GM12865 (cell line): ENCODE measurements at regions not wholly inside any gene's neighbourhood (a gene's known extent, or its start where the extent isn't known, plus 50 kb on each side); places are given as distances from the start of the nearest gene placed in this dataset.

Experiments
- DNase-seq: peaks from one replicate; pipeline ENCODE4 v3.0.0; 2010; ENCODE audit warnings: low read depth
- H3K4me3 ChIP-seq: 2 replicates; pipeline ENCODE4 v1.5.1; 2011; ENCODE audit warnings: mild to moderate bottlenecking, low read depth, low read length, control low read depth
- CTCF ChIP-seq: IDR thresholded peaks from 2 replicates; pipeline ENCODE4 v1.5.1; 2011; ENCODE audit warnings: low read length, control low read depth, low read depth, inconsistent platforms; ENCODE audit not compliant: insufficient read depth; ENCODE audit errors: missing control alignments

GRCh38 chr11:81476345-81476744 lies 1257.3 kb downstream of the FAM181B start:
- H3K4me3 ChIP-seq, result no peak overlapping the region
- no peak for TF ChIP-seq CTCF
- DNase-seq, result no peak

DNA sequence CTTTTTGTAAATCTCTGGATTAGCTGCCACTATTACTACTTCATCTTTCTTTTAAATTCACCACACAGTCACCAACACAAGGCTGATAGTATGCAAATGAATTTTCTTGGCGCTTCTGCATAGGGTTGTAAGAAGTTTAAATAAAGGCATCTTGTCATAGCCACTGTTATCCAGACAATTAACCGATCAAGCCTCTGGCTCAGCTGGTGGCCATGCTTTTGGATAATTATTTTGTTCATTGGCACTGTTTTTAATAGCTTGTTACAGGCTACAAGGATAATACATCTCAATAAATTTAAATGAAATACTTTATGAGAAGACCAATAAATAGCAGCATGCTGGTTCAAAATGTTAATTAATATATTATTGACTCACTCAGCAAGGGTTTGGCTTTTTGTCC lies 1261.0 kb downstream of the FAM181B start:
- H3K4me3 ChIP-seq, result no peak overlapping the region
- TF ChIP-seq CTCF, result no peak
- no peak for DNase-seq

GRCh38 chr11:81470446-81470845 lies 1263.2 kb downstream of the FAM181B start:
- DNase-seq, result no peak
- H3K4me3 ChIP-seq, result no peak overlapping the region
- TF ChIP-seq CTCF, result no peak

DNA sequence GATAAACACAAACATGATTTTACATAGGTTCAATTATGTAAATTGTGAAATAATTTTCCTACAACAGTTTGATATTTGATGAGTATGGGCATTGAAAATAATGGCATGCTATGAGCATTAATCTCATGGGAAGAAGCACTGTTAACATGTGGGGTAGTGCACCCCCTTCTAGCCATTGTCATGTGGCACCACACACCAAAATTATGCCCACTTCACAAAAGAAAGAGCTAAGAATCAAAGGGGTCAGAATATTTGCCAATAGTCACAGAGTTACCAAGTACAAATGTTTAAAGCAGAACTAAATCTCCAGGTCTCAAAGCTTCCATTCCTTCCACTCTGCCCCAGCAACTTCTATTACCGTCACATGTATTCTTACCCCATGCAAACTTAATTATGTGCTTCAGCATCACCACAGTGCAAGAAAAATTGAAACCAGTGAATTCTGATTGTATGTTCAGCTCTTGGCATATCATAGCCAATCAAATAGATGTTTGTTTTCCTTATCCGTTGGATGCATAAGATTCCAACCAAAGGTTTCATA lies 1273.8 kb downstream of the FAM181B start:
- TF ChIP-seq CTCF, result no peak
- no peak overlapping the region for H3K4me3 ChIP-seq
- no peak for DNase-seq

DNA sequence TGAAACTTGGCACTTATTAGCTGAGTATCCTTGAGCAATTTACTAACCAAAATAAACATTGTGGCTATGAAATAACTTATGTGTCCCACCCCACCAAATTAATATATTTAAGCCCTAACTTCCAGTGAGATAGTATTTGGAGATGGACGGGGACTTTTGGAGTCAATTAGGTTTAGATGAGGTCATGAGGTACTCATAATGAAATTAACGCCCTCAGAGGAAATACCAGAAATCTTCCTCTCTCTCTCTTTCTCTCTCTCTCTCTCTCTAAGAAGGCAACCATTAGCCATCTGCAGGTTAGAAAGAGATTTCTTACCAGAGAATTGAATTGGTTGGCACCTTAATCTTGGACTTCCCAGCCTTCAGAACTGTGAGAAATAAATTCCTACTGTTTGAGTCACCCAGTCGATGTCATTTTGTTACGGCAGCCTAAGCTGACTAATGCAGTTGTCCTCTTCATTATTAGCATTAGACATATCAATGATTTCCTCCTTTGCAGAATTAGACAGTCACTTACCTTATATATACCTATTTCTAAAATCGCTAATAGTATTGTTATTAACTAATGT lies 1284.0 kb downstream of the FAM181B start:
- no peak for DNase-seq
- no peak for TF ChIP-seq CTCF
- H3K4me3 ChIP-seq, result no peak overlapping the region

DNA sequence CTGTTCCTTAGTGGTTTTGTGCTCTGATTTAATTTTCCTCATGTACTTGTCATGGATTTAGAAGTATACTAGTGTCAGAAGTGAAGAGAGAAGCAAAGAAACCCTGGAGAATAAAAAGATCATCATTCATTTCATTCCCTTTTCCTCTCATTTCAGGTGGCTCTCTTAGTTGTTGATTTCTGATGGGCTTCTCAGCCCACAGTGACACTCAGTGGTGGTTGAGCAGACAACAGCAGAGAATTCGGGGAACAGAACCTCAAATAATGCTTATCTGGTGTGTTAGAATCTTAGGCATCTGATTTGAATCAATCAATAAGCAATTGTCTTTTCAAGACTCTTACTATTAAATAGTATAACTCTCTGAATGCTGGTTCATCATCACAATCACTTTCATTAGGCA lies 1289.4 kb downstream of the FAM181B start:
- no peak for DNase-seq
- H3K4me3 ChIP-seq, result no peak overlapping the region
- TF ChIP-seq CTCF, result no peak

DNA sequence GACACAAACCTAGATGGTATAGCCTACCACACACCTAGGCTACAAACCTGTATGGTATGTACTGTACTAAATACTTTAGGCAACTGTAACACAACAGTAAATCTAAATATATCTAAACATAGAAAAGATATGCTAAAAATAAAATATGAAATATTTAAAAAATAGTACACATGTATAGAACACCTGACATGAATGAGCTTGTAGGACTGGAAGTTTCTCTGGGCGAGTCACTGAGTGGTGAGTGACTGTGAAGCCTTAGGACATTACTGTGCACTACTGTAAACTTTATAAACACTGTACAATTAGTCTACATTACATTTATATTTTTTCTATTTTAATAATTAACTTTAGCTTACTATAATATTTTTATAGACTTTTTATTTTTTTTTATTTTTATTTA lies 1301.3 kb downstream of the FAM181B start:
- DNase-seq, result no peak
- H3K4me3 ChIP-seq, result no peak overlapping the region
- no peak for TF ChIP-seq CTCF
